Calu3 (cell line): ENCODE measurements at regions not wholly inside any gene's neighbourhood (a gene's known extent, or its start where the extent isn't known, plus 50 kb on each side); places are given as distances from the start of the nearest gene placed in this dataset.

Experiments
- BruUV-seq: library from RNA; stranded (reverse); fragments of 400-500 nt; replicated peaks from 2 replicates; lab custom pipeline; 2021; lab: Mats Ljungman, UMichigan
- CTCF ChIA-PET: fragments of 300-600 bp; sonication (Branson Sonifier 250); formaldehyde crosslinking; loops from one replicate; lab custom pipeline; 2022; ENCODE audit warnings: antibody characterized with exemption; lab: Charles Lee
- DNase-seq: peaks from one replicate; pipeline ENCODE4 v3.0.0; 2022
- H3K27ac Mint-ChIP-seq: one replicate; pipeline ENCODE4 v1.8.0; 2022; ENCODE audit warnings: mixed read lengths; ENCODE audit not compliant: unreplicated experiment
- H3K27me3 Mint-ChIP-seq: one replicate; pipeline ENCODE4 v1.8.0; 2022; ENCODE audit warnings: mixed read lengths; ENCODE audit not compliant: unreplicated experiment
- H3K36me3 Mint-ChIP-seq: one replicate; pipeline ENCODE4 v1.8.0; 2022; ENCODE audit warnings: mild to moderate bottlenecking, moderate library complexity, mixed read lengths; ENCODE audit not compliant: insufficient read depth, unreplicated experiment
- H3K4me1 Mint-ChIP-seq: one replicate; pipeline ENCODE4 v1.8.0; 2022; ENCODE audit warnings: mild to moderate bottlenecking, low read depth, mixed read lengths; ENCODE audit not compliant: unreplicated experiment
- H3K4me3 Mint-ChIP-seq: one replicate; pipeline ENCODE4 v1.8.0; 2022; ENCODE audit warnings: mild to moderate bottlenecking, low read depth, moderate library complexity, mixed read lengths; ENCODE audit not compliant: unreplicated experiment
- H3K9me3 Mint-ChIP-seq: one replicate; pipeline ENCODE4 v1.8.0; 2022; ENCODE audit warnings: low read depth, mixed read lengths; ENCODE audit not compliant: unreplicated experiment
- CTCF ChIP-seq: fragments of 200-600 bp; IDR thresholded peaks from one replicate; pipeline ENCODE4 v1.8.0; 2022; ENCODE audit warnings: antibody characterized with exemption; ENCODE audit not compliant: unreplicated experiment
- intact Hi-C: fragments of 100-400 bp; cut with micrococcal nuclease; formaldehyde crosslinking; loops from one replicate; pipeline ENCODE4 v1.10.0; 2022; ENCODE audit not compliant: unreplicated experiment

GRCh38 chr17:20925091-20925490 is 117.7 kb downstream of the USP22 start:
- no peaks in the 10 kb centered on the region for H3K36me3 Mint-ChIP-seq
- CTCF ChIA-PET: no interaction called here
- no peak overlapping the region for H3K27ac Mint-ChIP-seq
- intact Hi-C loops: no loop called here
- no TSS peak for BruUV-seq
- no peaks in the 10 kb centered on the region for H3K27me3 Mint-ChIP-seq
- no peak for TF ChIP-seq CTCF
- H3K9me3 Mint-ChIP-seq: no peaks in the 10 kb centered on the region
- no peak for DNase-seq
- H3K4me1 Mint-ChIP-seq: no peaks in the 10 kb centered on the region
- no peak overlapping the region for H3K4me3 Mint-ChIP-seq

- TF ChIP-seq CTCF: no peak
- intact Hi-C loops: no loop called here
- Mint-ChIP-seq H3K4me1 (no peaks in the 10 kb centered on the region), H3K36me3 (no peaks in the 10 kb centered on the region), H3K9me3 (no peaks in the 10 kb centered on the region), H3K27me3 (no peaks in the 10 kb centered on the region), H3K27ac (no peak overlapping the region), H3K4me3 (no peak overlapping the region)
- no peak for DNase-seq
- BruUV-seq: no TSS peak
- CTCF ChIA-PET: no interaction called here
Observed at GRCh38 chr17:20925954-20926353, 116.9 kb downstream of the USP22 start.

- Mint-ChIP-seq H3K36me3 (no peaks in the 10 kb centered on the region), H3K27ac (no peak overlapping the region), H3K4me3 (no peak overlapping the region), H3K27me3 (no peaks in the 10 kb centered on the region), H3K9me3 (no peaks in the 10 kb centered on the region), H3K4me1 (no peaks in the 10 kb centered on the region)
- CTCF ChIA-PET: no interaction called here
- TF ChIP-seq CTCF: no peak
- DNase-seq: no peak
- no TSS peak for BruUV-seq
- intact Hi-C loops: no loop called here
Observed at GRCh38 chr17:20926532-20926931, 116.3 kb downstream of the USP22 start.

- intact Hi-C loops: no loop called here
- Mint-ChIP-seq H3K36me3 (no peaks in the 10 kb centered on the region), H3K9me3 (no peaks in the 10 kb centered on the region), H3K27ac (no peak overlapping the region), H3K4me3 (no peak overlapping the region), H3K4me1 (no peaks in the 10 kb centered on the region), H3K27me3 (no peaks in the 10 kb centered on the region)
- no peak for DNase-seq
- TF ChIP-seq CTCF: no peak
- CTCF ChIA-PET: no interaction called here
- BruUV-seq: no TSS peak
Observed at GRCh38 chr17:20927308-20927977, 115.4 kb downstream of the USP22 start.
